SK-N-MC (cell line): ENCODE measurements at regions not wholly inside any gene's neighbourhood (a gene's known extent, or its start where the extent isn't known, plus 50 kb on each side); places are given as distances from the start of the nearest gene placed in this dataset.

Experiments
- EZH2 ChIP-seq: fragments of 200-600 bp; sonication (generic); IDR thresholded peaks from one replicate; pipeline ENCODE4 v1.6.1; 2017; ENCODE audit warnings: antibody characterized with exemption
- FOXP2 ChIP-seq: optimal IDR thresholded peaks from 2 replicates; pipeline ENCODE3; 2011; ENCODE audit warnings: mild to moderate bottlenecking, moderate library complexity; ENCODE audit not compliant: insufficient read depth; ENCODE audit errors: extremely low read length, control extremely low read depth
- POLR2AphosphoS5 ChIP-seq: IDR thresholded peaks from 2 replicates; pipeline ENCODE4 v1.6.1; 2012; ENCODE audit warnings: mild to moderate bottlenecking, low read depth, low read length, borderline replicate concordance

- TF ChIP-seq EZH2, result no peak
- no peak for TF ChIP-seq POLR2AphosphoS5
- no peak for TF ChIP-seq FOXP2
These were observed 366.2 kb upstream of the NR3C2 start for GRCh38 chr4:148808416-148808815.
